ENCODE measurements at regions not wholly inside any gene's neighbourhood (a gene's known extent, or its start where the extent isn't known, plus 50 kb on each side); places are given as distances from the start of the nearest gene placed in this dataset.

- Histone ChIP-seq H3K4me3 (ENCODE audit: extremely low read depth in 1 of 4, insufficient read depth in 2 of 4, low read depth in 3 of 4, low read length in 4 of 4) (no peak overlapping the region), H3K27me3 (replicated peaks in 1 of 4; ENCODE audit: control insufficient read depth in 3 of 4, extremely low read depth in 1 of 4, insufficient read depth in 3 of 4, low read length in 3 of 4) (peaks cover 0 to 1% (median 0%) of the 10 kb centered on the region in 4 experiments; a peak in 1 of 7 replicates), H4K91ac (replicated peaks; ENCODE audit: insufficient read length, low read length) (no peak overlapping the region), H2AFZ (ENCODE audit: low read length) (peak overlapping the region; percentile 1; the same call in 1 of the 2 replicates), H2BK120ac (replicated peaks; ENCODE audit: low read depth, low read length) (no peak overlapping the region), H3K9ac (replicated peaks in 1 of 4; ENCODE audit: extremely low read depth in 1 of 4, low read depth in 3 of 4, low read length in 3 of 4) (no peak overlapping the region), H3K56ac (replicated peaks; ENCODE audit: insufficient read length, low read depth, low read length) (no peak overlapping the region), H3K4me2 (ENCODE audit: insufficient read depth in 1 of 2, low read depth in 2 of 2, low read length in 2 of 2) (no peak overlapping the region), H3K9me3 (ENCODE audit: insufficient read depth in 2 of 2, low read depth in 1 of 2, low read length in 1 of 2) (no peaks in the 10 kb centered on the region), H2AK5ac (ENCODE audit: low read depth, low read length) (no peak overlapping the region), H4K5ac (ENCODE audit: insufficient read length, low read depth, low read length) (no peak overlapping the region), H3K23ac (ENCODE audit: insufficient read length) (no peak overlapping the region), H2BK5ac (ENCODE audit: low read depth, low read length) (no peak overlapping the region), H4K8ac (ENCODE audit: extremely low read depth, insufficient read depth, low read length) (no peak overlapping the region), H3K79me1 (ENCODE audit: low read depth, low read length) (no peaks in the 10 kb centered on the region), H3K18ac (ENCODE audit: extremely low read depth, low read length) (no peak overlapping the region), H2BK20ac (ENCODE audit: low read length) (no peak overlapping the region), H4K20me1 (replicated peaks in 1 of 2; ENCODE audit: control insufficient read depth in 1 of 2, insufficient read depth in 2 of 2, low read length in 2 of 2) (no peaks in the 10 kb centered on the region), H3K36me3 (ENCODE audit: control insufficient read depth in 2 of 4, insufficient read depth in 4 of 4, low read length in 3 of 4) (no peaks in the 10 kb centered on the region), H3K14ac (ENCODE audit: insufficient read length) (no peak overlapping the region), H2BK12ac (ENCODE audit: low read depth, low read length) (no peak overlapping the region), H3K4me1 (replicated peaks in 1 of 4; ENCODE audit: control insufficient read depth in 3 of 4, insufficient read depth in 4 of 4, low read length in 3 of 4) (peaks cover 0 to 5% (median 4%) of the 10 kb centered on the region in 4 experiments; a peak in 4 of 7 replicates), H3K27ac (ENCODE audit: low read depth, low read length) (no peak overlapping the region), H3K23me2 (ENCODE audit: low read depth, low read length) (no peaks in the 10 kb centered on the region), H2BK15ac (ENCODE audit: low read length) (no peak overlapping the region), H3K4ac (replicated peaks; ENCODE audit: insufficient read length, low read depth, low read length) (no peak overlapping the region), H3K79me2 (ENCODE audit: control insufficient read depth in 1 of 2, insufficient read depth in 2 of 2, low read length in 2 of 2) (no peaks in the 10 kb centered on the region)
- TF ChIP-seq PHF8 (conservative IDR thresholded peaks at IDR 0.05; ENCODE audit: low read depth, low read length) (no peak), CTBP2 (IDR thresholded peaks at IDR 0.05; ENCODE audit: borderline replicate concordance, insufficient read depth, insufficient read length, low read length) (no peak), CBX5 (IDR thresholded peaks at IDR 0.05; ENCODE audit: low read depth, low read length) (no peak), RNF2 (IDR thresholded peaks at IDR 0.05; ENCODE audit: borderline replicate concordance, low read depth, low read length, missing control alignments, poor library complexity, severe bottlenecking) (no peak), YY1 (IDR thresholded peaks at IDR 0.05; ENCODE audit: low read depth, low read length) (no peak), ATF2 (IDR thresholded peaks at IDR 0.05; ENCODE audit: low read length) (no peak)
- DNase-seq (ENCODE audit: low read depth in 1 of 2, low spot score in 2 of 2), result no peak
- CTCF ChIA-PET (ENCODE audit: partially characterized antibody), result interaction anchor here (0.6 to 1.9 kb wide), 5 partner anchors 8 to 140 kb away, joined by 3 to 6 read pairs (median 4); no protein-coding TSS in a partner anchor
- POLR2A ChIA-PET (ENCODE audit: partially characterized antibody), result no interaction called here
- 84% methylated on average over 3 of the region's 3 CpGs; no CpG with 5 or more reads in 1 of the 2 experiments for WGBS, 2 experiments (ENCODE audit: extremely low coverage in 1 of 2, insufficient coverage in 1 of 2, insufficient read length in 1 of 2, insufficient replicate concordance in 2 of 2, low coverage in 1 of 2, low lambda C conversion rate in 2 of 2, missing lambda C conversion rate in 1 of 2)
- FAIRE-seq, result no peak
These were observed 264.3 kb upstream of the DNAJC19 start for GRCh38 chr3:181253796-181254195.
